Ishikawa (cell line): ENCODE measurements at regions not wholly inside any gene's neighbourhood (a gene's known extent, or its start where the extent isn't known, plus 50 kb on each side); places are given as distances from the start of the nearest gene placed in this dataset.

Source experiments
- CEBPB ChIP-seq: IDR thresholded peaks from 2 replicates; pipeline ENCODE4 v1.6.1; 2012
- CREB1 ChIP-seq: IDR thresholded peaks from 2 replicates; pipeline ENCODE4 v1.6.1; 2012; ENCODE audit warnings: low read depth
- EGR1 ChIP-seq: IDR thresholded peaks from 2 replicates; pipeline ENCODE4 v1.6.1; 2012
- EP300 ChIP-seq: IDR thresholded peaks from 2 replicates; pipeline ENCODE4 v1.6.1; 2012; ENCODE audit warnings: borderline replicate concordance
- FOXM1 ChIP-seq: IDR thresholded peaks from 2 replicates; pipeline ENCODE4 v1.6.1; 2012; ENCODE audit warnings: low read depth, borderline replicate concordance
- NFIC ChIP-seq: IDR thresholded peaks from 2 replicates; pipeline ENCODE4 v1.6.1; 2012
- RAD21 ChIP-seq: IDR thresholded peaks from 2 replicates; pipeline ENCODE4 v1.6.1; 2012; ENCODE audit warnings: low read depth
- TAF1 ChIP-seq: IDR thresholded peaks from 2 replicates; pipeline ENCODE4 v1.6.1; 2012; ENCODE audit warnings: low read depth, mild to moderate bottlenecking
- TEAD4 ChIP-seq: IDR thresholded peaks from 2 replicates; pipeline ENCODE4 v1.6.1; 2012
- YY1 ChIP-seq: IDR thresholded peaks from 2 replicates; pipeline ENCODE4 v1.6.1; 2012; ENCODE audit warnings: low read depth
- ZBTB7A ChIP-seq: IDR thresholded peaks from 2 replicates; pipeline ENCODE4 v1.6.1; 2012; ENCODE audit warnings: low read depth
- TF ChIP-seq, protein P1 (sequence below): IDR thresholded peaks from 2 replicates; pipeline ENCODE4 v1.6.1; 2012
- TF ChIP-seq, protein P2 (sequence below): IDR thresholded peaks from 2 replicates; pipeline ENCODE4 v1.6.1; 2012; ENCODE audit warnings: low read depth, mild to moderate bottlenecking
- TF ChIP-seq, protein P3 (sequence below): IDR thresholded peaks from 2 replicates; pipeline ENCODE4 v1.6.1; 2012

DNA sequence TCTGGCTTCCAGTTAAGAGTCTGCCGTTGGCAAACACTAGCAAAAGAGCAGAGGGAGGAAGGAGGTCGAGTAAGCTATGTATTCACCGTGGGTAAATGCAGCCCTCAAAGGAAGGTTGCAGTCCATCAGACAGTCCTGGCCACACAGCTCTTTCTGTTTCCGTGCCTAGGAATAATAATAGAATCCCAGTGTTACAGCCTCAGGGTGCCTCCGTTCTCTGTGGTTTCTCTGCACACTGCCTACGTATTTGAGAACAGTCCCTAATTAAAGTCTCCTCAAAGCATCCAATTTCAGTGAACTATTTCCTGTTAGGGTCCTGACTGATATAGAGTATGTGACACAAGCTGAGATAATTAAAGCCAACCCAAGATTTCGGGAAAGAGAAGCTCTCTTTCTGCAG is 176.7 kb downstream of the GPAM start:
- TF ChIP-seq EGR1 (no peak), EP300 (no peak), YY1 (no peak)

DNA sequence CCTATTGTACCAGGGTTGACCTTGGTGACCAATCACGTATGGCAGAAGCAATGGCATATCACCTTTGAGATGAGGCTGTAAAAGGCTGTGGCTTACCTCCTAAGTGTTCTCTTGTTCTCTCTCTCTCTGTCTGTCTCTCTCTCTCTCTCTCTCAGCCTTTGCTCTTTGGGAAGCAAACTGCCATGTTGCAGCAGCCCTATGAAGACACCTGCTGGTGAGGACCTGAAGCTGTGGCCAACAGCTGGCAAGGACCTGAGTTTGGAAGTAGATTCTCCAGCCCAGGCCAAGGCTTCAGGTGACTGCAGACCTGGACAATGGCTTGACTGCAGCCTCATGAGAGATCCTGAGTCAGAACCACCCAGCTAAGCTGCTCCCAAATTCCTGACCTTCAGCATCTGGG is 161.4 kb downstream of the GPAM start:
- TF ChIP-seq CREB1 (no peak), TEAD4 (no peak), YY1 (no peak), EP300 (no peak), ZBTB7A (no peak), CEBPB (no peak), TAF1 (no peak), EGR1 (no peak), RAD21 (no peak), FOXM1 (no peak), NFIC (no peak)
- TF ChIP-seq, protein P1, sequence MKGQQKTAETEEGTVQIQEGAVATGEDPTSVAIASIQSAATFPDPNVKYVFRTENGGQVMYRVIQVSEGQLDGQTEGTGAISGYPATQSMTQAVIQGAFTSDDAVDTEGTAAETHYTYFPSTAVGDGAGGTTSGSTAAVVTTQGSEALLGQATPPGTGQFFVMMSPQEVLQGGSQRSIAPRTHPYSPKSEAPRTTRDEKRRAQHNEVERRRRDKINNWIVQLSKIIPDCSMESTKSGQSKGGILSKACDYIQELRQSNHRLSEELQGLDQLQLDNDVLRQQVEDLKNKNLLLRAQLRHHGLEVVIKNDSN, result no peak
- TF ChIP-seq, protein P2, sequence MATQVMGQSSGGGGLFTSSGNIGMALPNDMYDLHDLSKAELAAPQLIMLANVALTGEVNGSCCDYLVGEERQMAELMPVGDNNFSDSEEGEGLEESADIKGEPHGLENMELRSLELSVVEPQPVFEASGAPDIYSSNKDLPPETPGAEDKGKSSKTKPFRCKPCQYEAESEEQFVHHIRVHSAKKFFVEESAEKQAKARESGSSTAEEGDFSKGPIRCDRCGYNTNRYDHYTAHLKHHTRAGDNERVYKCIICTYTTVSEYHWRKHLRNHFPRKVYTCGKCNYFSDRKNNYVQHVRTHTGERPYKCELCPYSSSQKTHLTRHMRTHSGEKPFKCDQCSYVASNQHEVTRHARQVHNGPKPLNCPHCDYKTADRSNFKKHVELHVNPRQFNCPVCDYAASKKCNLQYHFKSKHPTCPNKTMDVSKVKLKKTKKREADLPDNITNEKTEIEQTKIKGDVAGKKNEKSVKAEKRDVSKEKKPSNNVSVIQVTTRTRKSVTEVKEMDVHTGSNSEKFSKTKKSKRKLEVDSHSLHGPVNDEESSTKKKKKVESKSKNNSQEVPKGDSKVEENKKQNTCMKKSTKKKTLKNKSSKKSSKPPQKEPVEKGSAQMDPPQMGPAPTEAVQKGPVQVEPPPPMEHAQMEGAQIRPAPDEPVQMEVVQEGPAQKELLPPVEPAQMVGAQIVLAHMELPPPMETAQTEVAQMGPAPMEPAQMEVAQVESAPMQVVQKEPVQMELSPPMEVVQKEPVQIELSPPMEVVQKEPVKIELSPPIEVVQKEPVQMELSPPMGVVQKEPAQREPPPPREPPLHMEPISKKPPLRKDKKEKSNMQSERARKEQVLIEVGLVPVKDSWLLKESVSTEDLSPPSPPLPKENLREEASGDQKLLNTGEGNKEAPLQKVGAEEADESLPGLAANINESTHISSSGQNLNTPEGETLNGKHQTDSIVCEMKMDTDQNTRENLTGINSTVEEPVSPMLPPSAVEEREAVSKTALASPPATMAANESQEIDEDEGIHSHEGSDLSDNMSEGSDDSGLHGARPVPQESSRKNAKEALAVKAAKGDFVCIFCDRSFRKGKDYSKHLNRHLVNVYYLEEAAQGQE, result no peak
- TF ChIP-seq, protein P3, sequence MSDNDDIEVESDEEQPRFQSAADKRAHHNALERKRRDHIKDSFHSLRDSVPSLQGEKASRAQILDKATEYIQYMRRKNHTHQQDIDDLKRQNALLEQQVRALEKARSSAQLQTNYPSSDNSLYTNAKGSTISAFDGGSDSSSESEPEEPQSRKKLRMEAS, result no peak

DNA sequence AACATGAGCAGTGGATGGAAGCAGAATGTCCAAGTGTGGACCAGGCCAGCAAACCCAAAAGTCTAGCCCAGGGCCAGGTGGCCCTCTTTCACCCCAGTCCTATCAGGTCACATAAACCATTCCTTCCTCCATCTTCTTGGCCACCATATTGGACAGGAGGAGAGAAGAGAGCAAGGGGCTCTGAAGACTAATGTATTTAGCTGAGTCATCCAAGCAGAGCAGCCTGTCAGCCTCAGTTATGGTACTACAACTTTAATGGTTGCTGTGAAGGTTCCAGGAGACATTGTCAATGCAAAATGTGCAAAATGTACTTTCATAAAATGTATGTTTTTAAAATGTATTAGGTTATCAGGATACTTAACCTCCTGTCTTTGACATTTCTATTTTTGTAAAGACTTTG is 159.5 kb downstream of the GPAM start:
- TF ChIP-seq RAD21, result no peak
- TF ChIP-seq, protein P2, result no peak

DNA sequence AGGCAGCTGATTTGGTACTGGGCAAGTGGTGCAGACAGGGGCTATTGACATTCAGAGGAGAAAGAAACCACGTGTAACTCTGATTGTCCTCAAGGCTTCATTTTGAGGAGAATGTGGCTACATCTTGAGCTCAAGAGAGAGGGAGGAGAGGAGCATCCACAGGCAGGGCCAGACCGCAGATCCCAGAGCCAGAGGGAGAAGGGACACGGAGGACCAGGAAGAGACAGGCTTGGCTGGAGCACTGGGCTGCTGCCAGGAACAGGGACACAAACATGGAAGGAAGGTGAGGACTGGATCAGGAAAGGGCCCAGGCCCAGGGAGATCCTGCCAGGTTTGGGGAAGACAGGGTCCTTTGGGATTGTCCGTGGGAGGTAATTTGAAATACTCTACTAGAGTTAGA is 158.3 kb downstream of the GPAM start:
- no peak for TF ChIP-seq YY1
- TF ChIP-seq ZBTB7A, result no peak
- TF ChIP-seq NFIC, result no peak
- TF ChIP-seq EGR1, result no peak

DNA sequence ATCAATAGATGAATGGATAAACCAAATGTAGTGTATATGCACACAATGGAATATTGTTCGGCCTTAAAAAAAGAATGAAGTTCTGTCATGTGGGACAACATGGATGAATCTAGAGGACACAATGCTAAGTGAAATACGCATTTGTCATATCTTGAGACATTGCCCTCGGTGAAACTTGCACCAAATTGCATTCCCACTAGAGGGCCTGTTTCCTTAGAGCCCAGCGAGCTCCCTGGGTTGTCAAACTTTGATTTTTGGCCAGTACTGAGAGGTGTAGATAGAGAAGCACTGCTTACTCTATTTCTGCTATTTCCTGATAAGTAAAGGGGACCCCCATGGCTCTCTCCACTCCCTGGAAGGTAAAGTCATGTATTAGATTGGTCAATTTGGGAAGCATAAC is 157.1 kb downstream of the GPAM start:
- no peak for TF ChIP-seq NFIC
- TF ChIP-seq ZBTB7A, result no peak
- TF ChIP-seq CREB1, result no peak
- TF ChIP-seq, protein P1, result no peak
- TF ChIP-seq RAD21, result no peak
- no peak for TF ChIP-seq TEAD4
- TF ChIP-seq TAF1, result no peak
- TF ChIP-seq YY1, result no peak

DNA sequence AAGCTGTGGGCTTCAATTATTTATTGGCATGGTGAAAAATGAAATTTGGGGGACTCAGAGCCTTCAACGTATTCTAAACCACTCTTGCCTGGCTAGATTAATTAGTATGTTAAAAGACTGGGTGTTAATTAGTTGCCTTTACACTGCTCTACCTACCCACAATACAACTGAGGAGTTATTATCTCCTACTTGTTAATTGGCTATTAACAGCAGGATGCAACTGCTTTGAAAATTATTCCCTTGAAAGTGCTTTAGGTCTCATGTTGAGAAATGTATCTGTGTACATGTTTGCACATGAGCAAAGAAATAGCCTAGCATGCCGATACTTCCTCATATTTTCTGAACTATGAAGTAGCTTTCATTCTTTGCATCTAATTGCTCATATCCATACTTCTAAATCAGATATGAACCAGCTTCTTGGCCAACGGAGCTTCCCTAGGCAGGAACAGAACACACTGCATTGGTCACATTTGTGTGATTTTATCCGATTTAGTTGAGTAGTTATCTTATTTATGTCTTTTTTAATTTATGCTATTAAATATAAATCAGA is 155.8 kb downstream of the GPAM start:
- TF ChIP-seq FOXM1 (no peak), EP300 (no peak), NFIC (no peak), TEAD4 (no peak)
- TF ChIP-seq, protein P2, result no peak
